ENCODE measurements at regions not wholly inside any gene's neighbourhood (a gene's known extent, or its start where the extent isn't known, plus 50 kb on each side); places are given as distances from the start of the nearest gene placed in this dataset.
"Not testable (repeated sequence)": the region's sequence is repeated elsewhere in the genome, so short reads cannot be mapped to it uniquely, and the experiment has no call there.

GRCh38 chr18:62460851-62461300 lies 61.9 kb upstream of the ZCCHC2 start:
- H3K27ac Mint-ChIP-seq, result no peak overlapping the region
- no peak overlapping the region for H3K4me3 Mint-ChIP-seq
- no peaks in the 10 kb centered on the region for H3K27me3 Mint-ChIP-seq
- peaks cover 3% of the 10 kb centered on the region for H3K9me3 Mint-ChIP-seq
- H3K36me3 Mint-ChIP-seq, result no peaks in the 10 kb centered on the region
- H3K4me1 Mint-ChIP-seq, result no peaks in the 10 kb centered on the region
- no peak for ATAC-seq

GRCh38 chr18:62461591-62461990 lies 61.2 kb upstream of the ZCCHC2 start:
- Mint-ChIP-seq H3K27ac (no peak overlapping the region), H3K4me1 (no peaks in the 10 kb centered on the region), H3K36me3 (no peaks in the 10 kb centered on the region), H3K9me3 (peaks cover 3% of the 10 kb centered on the region), H3K27me3 (no peaks in the 10 kb centered on the region), H3K4me3 (no peak overlapping the region)
- no peak for ATAC-seq

GRCh38 chr18:62464266-62464665 lies 58.6 kb upstream of the ZCCHC2 start:
- H3K27me3 Mint-ChIP-seq, result no peaks in the 10 kb centered on the region
- H3K4me1 Mint-ChIP-seq, result no peaks in the 10 kb centered on the region
- H3K9me3 Mint-ChIP-seq, result peaks cover 9% of the 10 kb centered on the region
- no peak overlapping the region for H3K4me3 Mint-ChIP-seq
- peaks cover 6% of the 10 kb centered on the region for H3K36me3 Mint-ChIP-seq
- ATAC-seq, result no peak
- no peak overlapping the region for H3K27ac Mint-ChIP-seq

GRCh38 chr18:62469131-62469530 lies 53.7 kb upstream of the ZCCHC2 start:
- Mint-ChIP-seq H3K36me3 (peaks cover 15% of the 10 kb centered on the region), H3K9me3 (peaks cover 27% of the 10 kb centered on the region), H3K27me3 (peaks cover 31% of the 10 kb centered on the region)
- not testable (repeated sequence) for H3K27ac Mint-ChIP-seq, H3K4me3 Mint-ChIP-seq, ATAC-seq, H3K4me1 Mint-ChIP-seq

All from stimulated activated memory B cell treated with anti-CD40 and anti-IgM and Interleukin-4, amounts not matched to agents 10 μg/mL and 1 μg/mL and 100 μg/mL, for 72 hours (primary cell).